Right atrium auricular region (tissue), 2 donors: ENCODE measurements at regions not wholly inside any gene's neighbourhood (a gene's known extent, or its start where the extent isn't known, plus 50 kb on each side); places are given as distances from the start of the nearest gene placed in this dataset.
A peak's percentile ranks its signal among the peaks of the same experiment; 100 is the strongest.

Source experiments
- DNase-seq: peaks from one replicate; pipeline ENCODE4 v3.0.0-alpha.2; 2019; ENCODE audit warnings: low spot score
- H3K27ac ChIP-seq, 2 donors: fragments of 200-600 bp; sonication (generic); 1 replicate in 1 of 2; 2 replicates in 1 of 2; pipeline ENCODE4 v1.5.1; 2016 to 2019
- H3K27me3 ChIP-seq, 2 donors: fragments of 200-600 bp; sonication (generic); one replicate each; pipeline versions ENCODE4 v1.5.1 to v1.6.0; 2017 to 2019
- H3K36me3 ChIP-seq: fragments of 200-600 bp; sonication (generic); one replicate; pipeline ENCODE4 v1.5.1; 2016
- H3K4me1 ChIP-seq, 2 donors: fragments of 200-600 bp; sonication (generic); one replicate each; pipeline versions ENCODE4 v1.5.1 to v1.6.0; 2017 to 2019
- H3K4me3 ChIP-seq, 2 donors: fragments of 200-600 bp; sonication (generic); 1 replicate in 1 of 2; 2 replicates in 1 of 2; pipeline ENCODE4 v1.5.1; 2017 to 2019; ENCODE audit warnings: mild to moderate bottlenecking in 1 of 2, moderate library complexity in 1 of 2
- H3K9me3 ChIP-seq, 2 donors: fragments of 200-600 bp; sonication (generic); one replicate each; pipeline ENCODE4 v1.5.1; 2019
- CTCF ChIP-seq, 2 donors: fragments of 200-600 bp; sonication (generic); IDR thresholded peaks; one replicate each; pipeline ENCODE4 v1.5.1; 2019; ENCODE audit warnings: antibody characterized with exemption in 2 of 2

- peak; percentile 93 for DNase-seq
- no peak for TF ChIP-seq CTCF (IDR thresholded peaks at IDR 0.05)
- peaks cover 0 to 26% of the 10 kb centered on the region in 2 donors for H3K4me1 ChIP-seq
Observed at GRCh38 chr2:64767670-64768468, 114.2 kb upstream of the SERTAD2 start.

GRCh38 chr2:64768491-64769005 lies 114.8 kb upstream of the SERTAD2 start:
- peak overlapping the region; percentile 96 to 98 for H3K27ac ChIP-seq
- peak overlapping the region; percentile 42 to 77 for H3K4me3 ChIP-seq
- no peaks in the 10 kb centered on the region for H3K9me3 ChIP-seq
- no peaks in the 10 kb centered on the region for H3K36me3 ChIP-seq
- no peak for TF ChIP-seq CTCF (IDR thresholded peaks at IDR 0.05)
- H3K4me1 ChIP-seq, result peaks cover 0 to 26% of the 10 kb centered on the region in 2 donors
- no peaks in the 10 kb centered on the region for H3K27me3 ChIP-seq
- no peak for DNase-seq

More at GRCh38 chr2:64767670-64768468, 114.2 kb upstream of the SERTAD2 start:
- H3K4me3 ChIP-seq, result peak overlapping the region; percentile 42 to 77
- no peaks in the 10 kb centered on the region for H3K27me3 ChIP-seq
- no peaks in the 10 kb centered on the region for H3K9me3 ChIP-seq
- H3K36me3 ChIP-seq, result no peaks in the 10 kb centered on the region
- H3K27ac ChIP-seq, result peak overlapping the region; percentile 96 to 98

- Histone ChIP-seq H3K4me1 (peaks cover 0 to 26% of the 10 kb centered on the region in 2 donors), H3K9me3 (no peaks in the 10 kb centered on the region), H3K36me3 (no peaks in the 10 kb centered on the region), H3K27me3 (no peaks in the 10 kb centered on the region), H3K27ac (peak overlapping the region in 1 of 2 donors; percentile 96), H3K4me3 (no peak overlapping the region)
- no peak for TF ChIP-seq CTCF (IDR thresholded peaks at IDR 0.05)
- no peak for DNase-seq
Observed at GRCh38 chr2:64769392-64770044, 115.8 kb upstream of the SERTAD2 start.

GRCh38 chr2:64770137-64770780 lies 116.5 kb upstream of the SERTAD2 start:
- no peak for TF ChIP-seq CTCF (IDR thresholded peaks at IDR 0.05)
- Histone ChIP-seq H3K27me3 (no peaks in the 10 kb centered on the region), H3K27ac (peak overlapping the region; percentile 49 to 96)

GRCh38 chr2:64770781-64771334 lies 117.1 kb upstream of the SERTAD2 start:
- H3K9me3 ChIP-seq, result peaks cover 0 to 9% of the 10 kb centered on the region in 2 donors
- no peak for TF ChIP-seq CTCF (IDR thresholded peaks at IDR 0.05)
- H3K4me1 ChIP-seq, result peaks cover 0 to 26% of the 10 kb centered on the region in 2 donors
- H3K36me3 ChIP-seq, result no peaks in the 10 kb centered on the region
- H3K27me3 ChIP-seq, result no peaks in the 10 kb centered on the region
- no peak overlapping the region for H3K4me3 ChIP-seq
- peak; percentile 74 for DNase-seq
- peak overlapping the region; percentile 49 to 96 for H3K27ac ChIP-seq

More at GRCh38 chr2:64770137-64770780, 116.5 kb upstream of the SERTAD2 start:
- DNase-seq, result no peak
- peaks cover 0 to 3% of the 10 kb centered on the region in 2 donors for H3K9me3 ChIP-seq
- H3K4me1 ChIP-seq, result peaks cover 0 to 26% of the 10 kb centered on the region in 2 donors
- H3K4me3 ChIP-seq, result no peak overlapping the region
- no peaks in the 10 kb centered on the region for H3K36me3 ChIP-seq
